DMS153 treated with DMSO at 0.1 percent for 48 hours (cell line): ENCODE measurements at regions not wholly inside any gene's neighbourhood (a gene's known extent, or its start where the extent isn't known, plus 50 kb on each side); places are given as distances from the start of the nearest gene placed in this dataset.
"Not testable (repeated sequence)": the region's sequence is repeated elsewhere in the genome, so short reads cannot be mapped to it uniquely, and the experiment has no call there.

ENCODE experiments used
- DNase-seq: peaks from one replicate; lab custom pipeline; 2025; ENCODE audit not compliant: unreplicated experiment; lab: John Stamatoyannopoulos, UW

GRCh38 chr6:140729521-140729920, 1355.1 kb upstream of the CITED2 start:
- no peak for DNase-seq

- no peak for DNase-seq
Measured at GRCh38 chr6:140718021-140718420, 1343.6 kb upstream of the CITED2 start.

- no peak for DNase-seq
Measured at GRCh38 chr6:140713495-140713894, 1339.0 kb upstream of the CITED2 start.

- DNase-seq = no peak
Measured at GRCh38 chr6:140711019-140711613, 1336.7 kb upstream of the CITED2 start.

GRCh38 chr6:140708441-140708840, 1334.0 kb upstream of the CITED2 start:
- no peak for DNase-seq

GRCh38 chr6:140704008-140704407, 1329.6 kb upstream of the CITED2 start:
- DNase-seq = not testable (repeated sequence)

- DNase-seq = no peak
Measured at GRCh38 chr6:140697585-140697984, 1323.1 kb upstream of the CITED2 start.

- peak; percentile 59 for DNase-seq
Measured at GRCh38 chr6:140684776-140685550, 1310.5 kb upstream of the CITED2 start.

- DNase-seq = no peak
Measured at GRCh38 chr6:140677781-140678528, 1303.5 kb upstream of the CITED2 start.

- no peak for DNase-seq
Measured at GRCh38 chr6:140671926-140672325, 1297.5 kb upstream of the CITED2 start.

GRCh38 chr6:140670021-140670420, 1295.6 kb upstream of the CITED2 start:
- no peak for DNase-seq

GRCh38 chr6:140669321-140669720, 1294.9 kb upstream of the CITED2 start:
- no peak for DNase-seq

- DNase-seq = no peak
Measured at GRCh38 chr6:140663772-140664171, 1289.3 kb upstream of the CITED2 start.

GRCh38 chr6:140663094-140663493, 1288.6 kb upstream of the CITED2 start:
- no peak for DNase-seq

GRCh38 chr6:140661691-140662090, 1287.2 kb upstream of the CITED2 start:
- DNase-seq = no peak

GRCh38 chr6:140660295-140660694, 1285.8 kb upstream of the CITED2 start:
- no peak for DNase-seq

GRCh38 chr6:140653972-140654371, 1279.5 kb upstream of the CITED2 start:
- no peak for DNase-seq

GRCh38 chr6:140653506-140653905, 1279.1 kb upstream of the CITED2 start:
- no peak for DNase-seq

- DNase-seq = not testable (repeated sequence)
Measured at GRCh38 chr6:140649502-140649901, 1275.1 kb upstream of the CITED2 start.

GRCh38 chr6:140647322-140647721, 1272.9 kb upstream of the CITED2 start:
- not testable (repeated sequence) for DNase-seq

- DNase-seq = no peak
Measured at GRCh38 chr6:140644017-140644416, 1269.6 kb upstream of the CITED2 start.

GRCh38 chr6:140641412-140641811, 1267.0 kb upstream of the CITED2 start:
- no peak for DNase-seq
